PFSK-1 (cell line): ENCODE measurements at regions not wholly inside any gene's neighbourhood (a gene's known extent, or its start where the extent isn't known, plus 50 kb on each side); places are given as distances from the start of the nearest gene placed in this dataset.

Source experiments
- FOXP2 ChIP-seq: optimal IDR thresholded peaks from 2 replicates; pipeline ENCODE3; 2011; ENCODE audit warnings: borderline replicate concordance, control low read depth, inconsistent platforms; ENCODE audit not compliant: insufficient read depth; ENCODE audit errors: extremely low read length, extremely low read depth
- POLR2AphosphoS5 ChIP-seq: IDR thresholded peaks from 2 replicates; pipeline ENCODE4 v1.6.1; 2012; ENCODE audit warnings: low read depth, mild to moderate bottlenecking, control low read depth, low read length, moderate library complexity
- SIN3A ChIP-seq: IDR thresholded peaks from 2 replicates; pipeline ENCODE4 v1.6.1; 2012; ENCODE audit warnings: mild to moderate bottlenecking, low read length, moderate library complexity, borderline replicate concordance; ENCODE audit not compliant: insufficient read depth
- TAF1 ChIP-seq: IDR thresholded peaks from 2 replicates; pipeline ENCODE4 v1.6.1; 2012; ENCODE audit warnings: low read length, control low read depth, borderline replicate concordance; ENCODE audit not compliant: insufficient read depth
- TF ChIP-seq, protein P1 (sequence below), 2 experiments: IDR thresholded peaks; 2 replicates each; pipeline versions ENCODE4 v1.6.1 to v1.8.0; 2011 to 2012; ENCODE audit warnings: low read depth in 2 of 2, low read length in 2 of 2, control low read depth in 1 of 2, inconsistent platforms in 1 of 2, mild to moderate bottlenecking in 1 of 2, moderate library complexity in 1 of 2; ENCODE audit not compliant: insufficient read depth in 1 of 2

DNA sequence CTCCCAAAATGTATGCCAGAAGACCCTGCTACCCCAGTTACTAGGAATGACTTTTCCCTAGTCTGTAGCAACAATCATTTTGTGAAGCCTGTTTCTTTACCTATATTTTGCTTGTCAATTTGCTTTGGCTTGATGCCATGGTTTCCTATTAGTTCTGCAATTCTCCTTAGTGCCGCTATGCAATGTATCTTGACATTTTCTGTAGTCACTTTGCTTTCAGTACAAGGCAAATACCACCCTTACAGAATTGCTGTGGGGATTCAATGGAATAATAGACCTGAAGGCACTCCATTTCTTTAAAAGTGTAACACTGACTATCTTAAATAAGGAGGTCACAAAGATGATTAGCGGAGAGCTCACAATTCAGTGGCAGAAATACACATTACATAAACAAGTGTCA, 291.1 kb downstream of the NR2F1-AS1 start:
- no peak for TF ChIP-seq FOXP2
- no peak for TF ChIP-seq TAF1
- TF ChIP-seq, protein P1, sequence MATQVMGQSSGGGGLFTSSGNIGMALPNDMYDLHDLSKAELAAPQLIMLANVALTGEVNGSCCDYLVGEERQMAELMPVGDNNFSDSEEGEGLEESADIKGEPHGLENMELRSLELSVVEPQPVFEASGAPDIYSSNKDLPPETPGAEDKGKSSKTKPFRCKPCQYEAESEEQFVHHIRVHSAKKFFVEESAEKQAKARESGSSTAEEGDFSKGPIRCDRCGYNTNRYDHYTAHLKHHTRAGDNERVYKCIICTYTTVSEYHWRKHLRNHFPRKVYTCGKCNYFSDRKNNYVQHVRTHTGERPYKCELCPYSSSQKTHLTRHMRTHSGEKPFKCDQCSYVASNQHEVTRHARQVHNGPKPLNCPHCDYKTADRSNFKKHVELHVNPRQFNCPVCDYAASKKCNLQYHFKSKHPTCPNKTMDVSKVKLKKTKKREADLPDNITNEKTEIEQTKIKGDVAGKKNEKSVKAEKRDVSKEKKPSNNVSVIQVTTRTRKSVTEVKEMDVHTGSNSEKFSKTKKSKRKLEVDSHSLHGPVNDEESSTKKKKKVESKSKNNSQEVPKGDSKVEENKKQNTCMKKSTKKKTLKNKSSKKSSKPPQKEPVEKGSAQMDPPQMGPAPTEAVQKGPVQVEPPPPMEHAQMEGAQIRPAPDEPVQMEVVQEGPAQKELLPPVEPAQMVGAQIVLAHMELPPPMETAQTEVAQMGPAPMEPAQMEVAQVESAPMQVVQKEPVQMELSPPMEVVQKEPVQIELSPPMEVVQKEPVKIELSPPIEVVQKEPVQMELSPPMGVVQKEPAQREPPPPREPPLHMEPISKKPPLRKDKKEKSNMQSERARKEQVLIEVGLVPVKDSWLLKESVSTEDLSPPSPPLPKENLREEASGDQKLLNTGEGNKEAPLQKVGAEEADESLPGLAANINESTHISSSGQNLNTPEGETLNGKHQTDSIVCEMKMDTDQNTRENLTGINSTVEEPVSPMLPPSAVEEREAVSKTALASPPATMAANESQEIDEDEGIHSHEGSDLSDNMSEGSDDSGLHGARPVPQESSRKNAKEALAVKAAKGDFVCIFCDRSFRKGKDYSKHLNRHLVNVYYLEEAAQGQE (IDR thresholded peaks at IDR 0.05; ENCODE audit: insufficient read depth in 1 of 2, low read depth in 2 of 2, low read length in 2 of 2), result no peak
- TF ChIP-seq SIN3A, result no peak
- no peak for TF ChIP-seq POLR2AphosphoS5

DNA sequence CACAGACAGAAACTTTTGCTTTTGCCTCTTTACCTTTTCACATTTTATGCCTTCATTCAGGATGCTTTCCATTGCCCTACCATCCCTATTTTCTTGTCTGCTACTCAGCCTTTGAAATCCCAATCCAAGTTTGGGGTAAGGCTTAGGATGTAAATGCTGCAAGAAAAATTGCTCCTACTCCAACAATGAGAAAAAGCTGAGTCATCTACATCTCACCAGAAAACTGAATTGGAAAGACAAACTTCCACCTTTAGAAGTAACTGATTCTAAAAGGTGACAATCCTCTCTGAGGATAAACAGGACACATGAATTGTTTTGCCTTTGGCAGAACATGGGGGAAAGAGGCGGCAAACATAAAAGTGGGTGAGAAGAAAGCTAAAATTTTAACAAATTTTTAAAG, 295.6 kb downstream of the NR2F1-AS1 start:
- TF ChIP-seq POLR2AphosphoS5 (no peak), SIN3A (no peak), FOXP2 (no peak), TAF1 (no peak)
- TF ChIP-seq, protein P1 (IDR thresholded peaks at IDR 0.05; ENCODE audit: insufficient read depth in 1 of 2, low read depth in 2 of 2, low read length in 2 of 2), result no peak

DNA sequence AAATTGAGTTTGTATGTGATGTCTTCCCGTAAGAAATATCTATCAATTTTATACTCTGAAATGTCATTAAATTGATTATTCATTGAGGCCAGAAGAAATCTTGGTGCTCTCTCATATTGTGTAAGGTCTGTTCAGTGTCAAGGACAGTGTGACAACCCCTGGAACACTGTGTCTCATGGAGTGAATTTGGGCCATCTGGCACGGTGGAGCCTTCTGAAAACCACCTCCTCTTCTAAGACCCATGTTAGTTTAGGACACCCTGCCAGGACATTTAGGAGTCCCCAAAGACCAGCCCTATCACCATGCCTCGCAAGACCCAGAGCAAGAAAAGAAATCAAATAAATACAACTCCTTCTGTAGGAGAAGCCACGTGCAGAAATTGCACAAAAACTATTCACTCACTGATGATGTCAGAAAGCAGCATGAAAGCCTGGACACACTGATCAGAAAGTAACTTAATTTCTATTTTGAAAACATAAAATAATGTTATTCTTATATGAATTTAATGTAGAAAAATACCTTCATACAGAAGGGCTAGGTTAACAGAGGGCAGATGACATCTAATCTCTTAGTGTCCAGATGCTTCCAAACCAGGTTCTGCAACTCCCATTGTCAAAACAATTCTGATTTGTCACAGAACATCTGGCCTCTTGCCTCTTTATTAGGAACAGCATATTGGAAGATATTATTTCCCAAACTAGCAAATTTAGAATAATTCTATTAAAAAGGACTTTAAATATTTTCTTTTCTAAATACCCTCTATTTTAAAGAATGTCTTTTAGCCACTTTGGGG, 298.8 kb downstream of the NR2F1-AS1 start:
- TF ChIP-seq SIN3A, result no peak
- TF ChIP-seq, protein P1 (IDR thresholded peaks at IDR 0.05; ENCODE audit: insufficient read depth in 1 of 2, low read depth in 2 of 2, low read length in 2 of 2), result no peak
- no peak for TF ChIP-seq POLR2AphosphoS5
- no peak for TF ChIP-seq TAF1
- TF ChIP-seq FOXP2, result no peak

DNA sequence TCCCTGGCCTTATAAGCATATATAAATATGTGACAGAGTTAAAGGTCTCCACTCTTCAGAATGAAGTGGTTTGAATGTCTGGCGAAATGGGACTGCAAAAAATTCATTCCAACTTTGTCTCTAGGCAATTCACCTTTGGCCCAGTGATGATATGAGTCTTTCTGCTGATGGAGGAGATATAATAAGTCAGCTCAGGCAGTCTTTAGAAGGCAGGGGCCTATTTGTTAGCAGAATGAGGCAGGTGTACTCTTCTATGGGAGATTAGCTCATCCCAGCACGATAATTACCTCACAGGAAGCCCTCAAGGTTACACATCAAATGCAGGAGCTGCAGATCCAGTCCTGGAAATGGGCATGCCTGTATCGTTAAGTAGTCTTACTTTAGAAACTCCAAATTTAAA, 300.5 kb downstream of the NR2F1-AS1 start:
- TF ChIP-seq SIN3A (no peak), FOXP2 (no peak), POLR2AphosphoS5 (no peak), TAF1 (no peak)
- TF ChIP-seq, protein P1 (IDR thresholded peaks at IDR 0.05; ENCODE audit: insufficient read depth in 1 of 2, low read depth in 2 of 2, low read length in 2 of 2), result no peak
